Skeletal muscle satellite cell (primary cell): ENCODE measurements at regions not wholly inside any gene's neighbourhood (a gene's known extent, or its start where the extent isn't known, plus 50 kb on each side); places are given as distances from the start of the nearest gene placed in this dataset.

Source experiments
- H3K27me3 ChIP-seq: 2 replicates; pipeline ENCODE4 v1.7.0; 2013; ENCODE audit warnings: low read length; ENCODE audit not compliant: control insufficient read depth, insufficient read depth
- H3K36me3 ChIP-seq: 2 replicates; pipeline ENCODE4 v1.7.0; 2013; ENCODE audit warnings: mild to moderate bottlenecking, control low read depth, low read length; ENCODE audit not compliant: insufficient read depth
- H3K4me1 ChIP-seq: 2 replicates; pipeline ENCODE4 v1.7.0; 2013; ENCODE audit warnings: low read length; ENCODE audit not compliant: control insufficient read depth, insufficient read depth
- H3K4me2 ChIP-seq: 2 replicates; pipeline ENCODE4 v1.7.0; 2013; ENCODE audit warnings: mild to moderate bottlenecking, low read length
- H3K4me3 ChIP-seq: 2 replicates; pipeline ENCODE4 v1.7.0; 2013; ENCODE audit warnings: low read length
- H3K9ac ChIP-seq: 2 replicates; pipeline ENCODE4 v1.7.0; 2013; ENCODE audit warnings: mild to moderate bottlenecking, low read depth, low read length, moderate library complexity
- H3K9me3 ChIP-seq: replicated peaks from 2 replicates; pipeline ENCODE4 v1.7.0; 2013; ENCODE audit warnings: mild to moderate bottlenecking, control low read depth, low read length

DNA sequence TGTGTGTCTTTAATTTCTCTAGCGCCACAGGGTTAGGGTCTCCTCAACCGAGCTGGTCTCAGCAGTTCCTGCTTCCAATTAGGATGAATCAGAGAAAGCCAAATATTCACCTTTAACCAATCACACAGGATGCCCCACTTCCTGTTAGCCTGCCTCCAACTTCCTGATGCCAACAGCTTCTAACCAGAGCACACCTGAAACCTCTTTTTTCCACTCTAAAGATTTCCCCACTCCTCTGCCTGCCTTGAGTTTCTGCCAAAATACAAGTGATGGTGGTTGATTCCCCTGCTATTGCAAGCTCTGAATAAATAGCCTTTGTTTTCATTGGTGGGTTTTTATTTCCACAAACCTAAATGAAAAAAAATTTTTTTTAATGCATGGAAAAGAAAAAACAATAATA, 144.7 kb upstream of the UST start:
- Histone ChIP-seq H3K27me3 (no peaks in the 10 kb centered on the region), H3K4me1 (no peaks in the 10 kb centered on the region), H3K4me3 (no peak overlapping the region), H3K9ac (no peak overlapping the region), H3K4me2 (no peak overlapping the region), H3K36me3 (no peaks in the 10 kb centered on the region), H3K9me3 (no peaks in the 10 kb centered on the region)

DNA sequence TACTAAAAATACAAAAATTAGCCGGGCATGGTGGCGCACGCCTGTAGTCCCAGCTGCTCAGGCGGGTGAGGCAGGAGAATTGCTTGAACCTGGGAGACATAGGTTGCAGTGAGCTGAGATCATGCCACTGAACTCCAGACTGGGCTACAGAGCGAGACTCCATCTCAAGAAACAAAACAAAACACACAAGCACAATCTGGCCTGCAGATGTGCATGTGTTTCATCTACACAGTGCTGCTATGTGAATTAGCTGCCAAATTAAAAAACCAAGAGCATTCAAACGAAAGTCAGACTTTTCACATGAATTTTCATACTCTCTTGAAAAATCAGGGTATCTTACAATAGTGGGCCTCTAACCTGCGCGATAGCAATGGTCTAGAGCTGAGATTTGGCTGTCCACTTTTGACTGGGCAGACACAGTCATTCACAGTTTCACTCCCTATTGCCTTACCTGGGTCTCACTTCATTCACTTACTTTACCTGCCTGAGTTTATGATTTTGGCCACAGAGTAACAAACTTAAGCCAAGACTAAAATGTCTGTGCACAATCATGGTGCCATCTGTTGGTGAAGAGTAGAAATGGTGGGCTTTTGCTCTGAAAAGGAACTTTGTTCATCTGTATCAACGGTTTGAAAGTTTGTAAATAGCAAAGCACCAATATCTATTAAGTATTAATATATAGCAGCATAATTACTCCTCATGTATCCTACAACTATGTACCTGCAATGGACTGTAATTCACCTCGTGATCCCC, 138.5 kb upstream of the UST start:
- H3K4me1 ChIP-seq: peaks cover 11% of the 10 kb centered on the region
- H3K27me3 ChIP-seq: no peaks in the 10 kb centered on the region
- no peaks in the 10 kb centered on the region for H3K9me3 ChIP-seq
- no peak overlapping the region for H3K9ac ChIP-seq
- no peak overlapping the region for H3K4me2 ChIP-seq
- H3K36me3 ChIP-seq: no peaks in the 10 kb centered on the region
- H3K4me3 ChIP-seq: no peak overlapping the region

DNA sequence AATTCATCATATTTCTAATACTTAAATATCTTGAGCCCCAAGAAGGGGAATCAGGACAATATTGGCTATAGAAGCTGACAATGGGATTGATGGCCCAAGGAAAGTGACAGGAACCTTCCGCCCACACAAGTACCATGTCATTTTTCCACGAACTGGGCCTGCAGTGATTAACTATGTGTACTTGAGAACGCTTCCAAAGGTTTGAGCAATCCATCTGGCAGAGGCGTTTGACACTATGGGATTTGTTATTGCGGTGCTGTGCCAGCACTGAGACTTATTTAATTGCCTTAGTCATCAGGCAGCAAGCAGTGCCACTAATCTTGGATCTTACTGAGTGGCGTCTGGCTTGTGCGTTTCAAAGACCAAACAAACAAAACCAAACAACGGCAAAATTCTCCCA, 135.6 kb upstream of the UST start:
- peaks cover 11% of the 10 kb centered on the region for H3K4me1 ChIP-seq
- H3K9ac ChIP-seq: no peak overlapping the region
- no peak overlapping the region for H3K4me3 ChIP-seq
- no peaks in the 10 kb centered on the region for H3K27me3 ChIP-seq
- H3K9me3 ChIP-seq: no peaks in the 10 kb centered on the region
- H3K4me2 ChIP-seq: peak overlapping the region; percentile 10
- H3K36me3 ChIP-seq: no peaks in the 10 kb centered on the region

GRCh38 chr6:148612043-148612442, 134.8 kb upstream of the UST start:
- H3K9me3 ChIP-seq: no peaks in the 10 kb centered on the region
- no peak overlapping the region for H3K9ac ChIP-seq
- H3K36me3 ChIP-seq: no peaks in the 10 kb centered on the region
- peaks cover 11% of the 10 kb centered on the region for H3K4me1 ChIP-seq
- H3K4me3 ChIP-seq: no peak overlapping the region
- no peaks in the 10 kb centered on the region for H3K27me3 ChIP-seq
- H3K4me2 ChIP-seq: no peak overlapping the region

GRCh38 chr6:148614602-148615001, 132.2 kb upstream of the UST start:
- Histone ChIP-seq H3K9ac (no peak overlapping the region), H3K36me3 (no peaks in the 10 kb centered on the region), H3K4me3 (no peak overlapping the region), H3K4me1 (peaks cover 11% of the 10 kb centered on the region), H3K9me3 (no peaks in the 10 kb centered on the region), H3K27me3 (no peaks in the 10 kb centered on the region), H3K4me2 (no peak overlapping the region)

DNA sequence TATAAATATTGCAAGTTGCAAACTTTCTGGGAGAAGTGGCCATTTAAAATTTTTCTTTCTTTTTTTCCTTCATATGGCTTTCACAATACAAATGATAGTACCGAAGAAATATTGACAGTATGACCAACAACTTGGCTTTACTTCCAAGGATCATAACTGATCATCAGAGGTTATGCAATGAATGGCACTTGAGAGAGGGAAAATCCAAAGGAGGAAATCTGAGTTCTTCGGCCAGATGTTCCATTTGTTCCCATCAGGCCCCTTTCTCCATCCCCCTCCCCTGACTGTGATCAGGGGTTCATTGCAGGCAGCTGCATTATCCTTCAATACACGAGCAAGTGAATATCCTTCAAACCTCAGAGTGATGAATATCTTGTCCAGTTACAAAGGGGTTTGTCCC, 130.0 kb upstream of the UST start:
- no peaks in the 10 kb centered on the region for H3K27me3 ChIP-seq
- no peak overlapping the region for H3K4me3 ChIP-seq
- no peaks in the 10 kb centered on the region for H3K4me1 ChIP-seq
- no peaks in the 10 kb centered on the region for H3K9me3 ChIP-seq
- no peak overlapping the region for H3K4me2 ChIP-seq
- H3K9ac ChIP-seq: no peak overlapping the region
- no peaks in the 10 kb centered on the region for H3K36me3 ChIP-seq

- Histone ChIP-seq H3K4me1 (no peaks in the 10 kb centered on the region), H3K9me3 (no peaks in the 10 kb centered on the region), H3K36me3 (no peaks in the 10 kb centered on the region), H3K9ac (no peak overlapping the region), H3K4me3 (no peak overlapping the region), H3K27me3 (no peaks in the 10 kb centered on the region), H3K4me2 (no peak overlapping the region)
These were observed 129.3 kb upstream of the UST start for GRCh38 chr6:148617530-148617929.

DNA sequence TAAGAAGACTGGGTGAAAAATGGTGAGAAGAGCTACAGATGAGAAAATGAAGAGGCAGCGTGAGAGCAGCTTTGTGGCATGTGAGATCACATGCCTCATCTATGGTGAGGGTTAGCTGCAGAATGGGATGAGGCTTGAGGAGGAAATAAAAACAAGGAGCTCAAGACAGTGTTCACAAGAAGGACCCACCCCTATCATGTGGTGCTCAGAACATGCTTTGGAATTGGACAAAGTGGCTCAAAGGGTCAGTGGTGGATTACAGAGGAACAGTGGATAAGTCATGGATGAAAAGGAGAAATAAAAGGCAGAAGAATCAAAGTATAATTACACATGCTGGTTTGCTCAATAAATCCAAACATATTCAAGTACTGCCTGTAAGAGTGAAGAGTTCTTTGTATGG, 126.9 kb upstream of the UST start:
- Histone ChIP-seq H3K9me3 (no peaks in the 10 kb centered on the region), H3K4me1 (no peaks in the 10 kb centered on the region), H3K9ac (no peak overlapping the region)

GRCh38 chr6:148620579-148621298, 126.1 kb upstream of the UST start:
- no peaks in the 10 kb centered on the region for H3K36me3 ChIP-seq
- no peaks in the 10 kb centered on the region for H3K9me3 ChIP-seq
- H3K9ac ChIP-seq: no peak overlapping the region
- H3K4me3 ChIP-seq: no peak overlapping the region
- no peaks in the 10 kb centered on the region for H3K27me3 ChIP-seq
- no peak overlapping the region for H3K4me2 ChIP-seq
- H3K4me1 ChIP-seq: no peaks in the 10 kb centered on the region

More for the DNA sequence above, 126.9 kb upstream of the UST start:
- Histone ChIP-seq H3K4me2 (no peak overlapping the region), H3K4me3 (no peak overlapping the region), H3K36me3 (no peaks in the 10 kb centered on the region), H3K27me3 (no peaks in the 10 kb centered on the region)

DNA sequence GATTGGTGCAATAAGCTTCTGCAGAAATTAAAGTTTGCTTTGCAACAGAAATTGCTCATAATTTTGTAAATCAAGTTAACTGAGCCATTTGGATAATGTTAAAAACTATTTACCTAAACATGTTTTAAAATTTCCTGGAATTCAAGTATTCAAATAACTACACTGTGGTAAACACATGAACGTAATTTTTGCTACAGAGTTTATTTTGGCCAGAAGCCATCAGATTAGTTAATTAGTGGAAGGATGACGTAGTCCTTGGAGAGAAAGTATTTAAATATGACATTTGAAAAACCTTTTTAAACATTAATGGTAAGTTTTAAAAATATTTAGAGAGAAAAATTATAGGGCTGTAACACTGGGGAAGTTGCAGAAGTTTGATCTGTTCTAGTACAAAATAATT, 121.2 kb upstream of the UST start:
- no peaks in the 10 kb centered on the region for H3K9me3 ChIP-seq

DNA sequence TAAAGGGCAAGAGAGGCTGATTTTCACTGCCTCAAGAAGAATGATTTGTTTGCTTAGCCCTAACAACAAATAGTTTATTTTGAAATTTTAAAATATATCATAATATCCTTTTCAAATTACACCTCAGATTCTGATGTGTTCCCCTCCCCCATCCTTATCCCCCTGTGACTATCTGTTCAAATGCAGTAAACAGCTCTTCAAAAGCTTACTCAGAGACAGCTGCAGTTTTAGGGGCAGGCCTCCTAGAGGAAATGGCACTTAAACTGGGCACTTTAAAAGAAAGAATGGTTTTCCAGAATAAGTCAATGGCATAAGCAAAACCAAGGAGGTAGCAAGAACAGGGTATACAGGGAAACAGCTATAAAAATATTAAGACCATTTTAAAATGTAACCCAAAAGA, 118.6 kb upstream of the UST start:
- H3K36me3 ChIP-seq: no peaks in the 10 kb centered on the region
- H3K9me3 ChIP-seq: no peaks in the 10 kb centered on the region
- no peaks in the 10 kb centered on the region for H3K27me3 ChIP-seq
- no peak overlapping the region for H3K4me2 ChIP-seq
- H3K4me3 ChIP-seq: no peak overlapping the region
- no peak overlapping the region for H3K9ac ChIP-seq
- peaks cover 16% of the 10 kb centered on the region for H3K4me1 ChIP-seq

More for the DNA sequence above, 121.2 kb upstream of the UST start:
- Histone ChIP-seq H3K4me2 (no peak overlapping the region), H3K4me1 (peaks cover 16% of the 10 kb centered on the region), H3K4me3 (no peak overlapping the region), H3K36me3 (no peaks in the 10 kb centered on the region), H3K9ac (no peak overlapping the region), H3K27me3 (no peaks in the 10 kb centered on the region)

- Histone ChIP-seq H3K9me3 (no peaks in the 10 kb centered on the region), H3K36me3 (no peaks in the 10 kb centered on the region), H3K4me3 (no peak overlapping the region), H3K4me1 (peaks cover 16% of the 10 kb centered on the region), H3K9ac (no peak overlapping the region), H3K27me3 (no peaks in the 10 kb centered on the region), H3K4me2 (peak overlapping the region; percentile 22)
These were observed 117.6 kb upstream of the UST start for GRCh38 chr6:148629181-148629580.
